B cell (primary cell): ENCODE measurements at regions not wholly inside any gene's neighbourhood (a gene's known extent, or its start where the extent isn't known, plus 50 kb on each side); places are given as distances from the start of the nearest gene placed in this dataset.

Experiments used
- ATAC-seq: fragments of 200-7000 bp; cut with Tn5 transposase; one replicate; pipeline ENCODE4 v1.10.0; 2021; ENCODE audit warnings: low read depth, mild to moderate bottlenecking, moderate number of reproducible peaks, moderate library complexity
- CTCF ChIA-PET: fragments of 350-600 bp; sonication (Branson Sonifier 250); formaldehyde crosslinking; loops from one replicate; lab custom pipeline; 2021; ENCODE audit warnings: antibody characterized with exemption, inconsistent platforms; lab: Charles Lee
- POLR2A ChIA-PET: fragments of 350-600 bp; sonication (Branson Sonifier 250); formaldehyde crosslinking; loops from one replicate; lab custom pipeline; 2021; ENCODE audit warnings: antibody characterized with exemption; lab: Charles Lee
- DNase-seq: peaks from one replicate; pipeline ENCODE4 v3.0.0; 2013
- H2AFZ ChIP-seq: 2 replicates; pipeline ENCODE4 v1.6.1; 2012; ENCODE audit warnings: mild to moderate bottlenecking, low read depth, low read length; ENCODE audit not compliant: insufficient read depth, poor library complexity, severe bottlenecking
- H3K27ac ChIP-seq, 2 donors: 1 replicate in 1 of 2; 2 replicates in 1 of 2; pipeline ENCODE4 v1.5.1; 2012 to 2013; ENCODE audit warnings: low read length in 2 of 2, mild to moderate bottlenecking in 2 of 2, moderate library complexity in 1 of 2
- H3K27me3 ChIP-seq, 4 experiments: fragments of 200-600 bp in 1 of 4; sonication (generic) in 1 of 4; replicated peaks in 1 of 4; 1 replicate in 2 of 4; 2 replicates in 2 of 4; pipeline versions ENCODE4 v1.6.1 to v1.7.0; 2013 to 2016; ENCODE audit warnings: low read length in 3 of 4, mild to moderate bottlenecking in 2 of 4, mixed read lengths in 1 of 4, moderate library complexity in 1 of 4; ENCODE audit not compliant: insufficient read depth in 4 of 4, control insufficient read depth in 3 of 4; ENCODE audit errors: control extremely low read depth in 1 of 4
- H3K36me3 ChIP-seq, 2 experiments: replicated peaks in 1 of 2; 1 replicate in 1 of 2; 2 replicates in 1 of 2; pipeline versions ENCODE4 v1.6.1 to v1.7.1; 2013; ENCODE audit warnings: low read length in 1 of 2; ENCODE audit not compliant: insufficient read depth in 2 of 2, control insufficient read depth in 1 of 2; ENCODE audit errors: control extremely low read depth in 1 of 2, extremely low read depth in 1 of 2
- H3K4me1 ChIP-seq, 2 donors: fragments of 200-600 bp in 1 of 2; sonication (generic) in 1 of 2; 1 replicate in 1 of 2; 2 replicates in 1 of 2; pipeline versions ENCODE4 v1.5.1 to v1.6.1; 2013 to 2017; ENCODE audit warnings: low read length in 2 of 2; ENCODE audit not compliant: control insufficient read depth in 2 of 2, insufficient read depth in 2 of 2
- H3K4me2 ChIP-seq: replicated peaks from 2 replicates; pipeline ENCODE3; 2012; ENCODE audit warnings: mild to moderate bottlenecking, low read depth, low read length; ENCODE audit not compliant: poor library complexity, severe bottlenecking
- H3K4me3 ChIP-seq, 5 experiments: fragments of 200-600 bp in 1 of 5; sonication (generic) in 1 of 5; 1 replicate in 3 of 5; 2 replicates in 2 of 5; pipeline versions ENCODE4 v1.5.1 to v1.7.0; 2011 to 2016; ENCODE audit warnings: low read length in 4 of 5, mild to moderate bottlenecking in 4 of 5, low read depth in 2 of 5, control low read depth in 1 of 5, moderate library complexity in 1 of 5; ENCODE audit not compliant: insufficient read depth in 1 of 5; ENCODE audit errors: control extremely low read depth in 1 of 5, extremely low read depth in 1 of 5
- H3K79me2 ChIP-seq: fragments of 200-600 bp; sonication (generic); one replicate; pipeline ENCODE4 v1.6.0; 2016; ENCODE audit warnings: low read length; ENCODE audit not compliant: control insufficient read depth, insufficient read depth
- H3K9ac ChIP-seq: fragments of 200-600 bp; sonication (generic); 2 replicates; pipeline ENCODE4 v1.6.1; 2017; ENCODE audit warnings: mild to moderate bottlenecking, low read length, moderate library complexity
- H3K9me3 ChIP-seq, 3 donors: one replicate each; pipeline versions ENCODE4 v1.6.1 to v1.7.1; 2013; ENCODE audit warnings: low read length in 2 of 3; ENCODE audit not compliant: control insufficient read depth in 2 of 3, insufficient read depth in 1 of 3; ENCODE audit errors: control extremely low read depth in 1 of 3
- H4K20me1 ChIP-seq: 2 replicates; pipeline ENCODE4 v1.6.0; 2012; ENCODE audit warnings: mild to moderate bottlenecking, low read length; ENCODE audit not compliant: insufficient read depth, control insufficient read depth, poor library complexity, severe bottlenecking
- H3K27ac Mint-ChIP-seq: one replicate; pipeline ENCODE4 v1.8.0; 2021; ENCODE audit warnings: mixed read lengths
- H3K27me3 Mint-ChIP-seq: one replicate; pipeline ENCODE4 v1.8.0; 2021; ENCODE audit warnings: mixed read lengths
- H3K4me1 Mint-ChIP-seq: one replicate; pipeline ENCODE4 v1.8.0; 2021; ENCODE audit warnings: mixed read lengths
- H3K4me3 Mint-ChIP-seq: one replicate; pipeline ENCODE4 v1.8.0; 2021; ENCODE audit warnings: mixed read lengths
- H3K9me3 Mint-ChIP-seq: one replicate; pipeline ENCODE4 v1.8.0; 2022; ENCODE audit warnings: mixed read lengths; ENCODE audit not compliant: insufficient read depth
- CTCF ChIP-seq: fragments of 200-600 bp; IDR thresholded peaks from one replicate; pipeline ENCODE4 v1.8.0; 2022; ENCODE audit warnings: antibody characterized with exemption, mild to moderate bottlenecking
- EZH2 ChIP-seq: IDR thresholded peaks from 2 replicates; pipeline ENCODE4 v1.6.1; 2012; ENCODE audit warnings: borderline replicate concordance, low read depth, mild to moderate bottlenecking, moderate library complexity, low read length; ENCODE audit not compliant: insufficient read depth, poor library complexity, severe bottlenecking
- WGBS: methylation state at CpG from one replicate; pipeline ENCODE4 v1.1.5; 2013; ENCODE audit warnings: missing lambda C conversion rate; ENCODE audit not compliant: insufficient coverage; 5-methylcytosine and 5-hydroxymethylcytosine counted together
- intact Hi-C: fragments of 100-400 bp; cut with micrococcal nuclease; formaldehyde crosslinking; loops from one replicate; pipeline ENCODE4 v1.10.0; 2022

- ChIA-PET POLR2A (no interaction called here), CTCF (interaction anchor here (1.0 to 4.6 kb wide), 4 partner anchors 15 to 368 kb away, joined by 3 to 16 read pairs (median 4); no protein-coding TSS in a partner anchor)
- peaks cover 9% of the 10 kb centered on the region for H3K27me3 Mint-ChIP-seq
- H4K20me1 ChIP-seq: no peaks in the 10 kb centered on the region
- no peak overlapping the region for H3K4me3 ChIP-seq
- H3K4me1 Mint-ChIP-seq: no peaks in the 10 kb centered on the region
- H3K4me3 Mint-ChIP-seq: no peak overlapping the region
- no peaks in the 10 kb centered on the region for H3K36me3 ChIP-seq
- H3K27ac ChIP-seq: no peak overlapping the region
- intact Hi-C loops: no loop called here
- no peaks in the 10 kb centered on the region for H3K9me3 ChIP-seq
- TF ChIP-seq CTCF (no peak), EZH2 (no peak)
- no CpG with 5 or more reads among the region's 2 CpGs for WGBS
- H3K27me3 ChIP-seq: peaks cover 0 to 19% (median 12%) of the 10 kb centered on the region in 4 experiments
- H3K4me1 ChIP-seq: no peaks in the 10 kb centered on the region
- no peaks in the 10 kb centered on the region for H3K79me2 ChIP-seq
- no peak for DNase-seq
- no peak overlapping the region for H3K9ac ChIP-seq
- no peak overlapping the region for H3K4me2 ChIP-seq
- no peak overlapping the region for H2AFZ ChIP-seq
- no peaks in the 10 kb centered on the region for H3K9me3 Mint-ChIP-seq
- no peak for ATAC-seq
- no peak overlapping the region for H3K27ac Mint-ChIP-seq
Measured at GRCh38 chr1:157937744-157938143, 55.7 kb upstream of the KIRREL1 start.

- ChIA-PET CTCF (interaction anchor here (1.1 to 4.6 kb wide), 2 partner anchors 15 to 361 kb away, joined by 3 to 16 read pairs; no protein-coding TSS in a partner anchor), POLR2A (no interaction called here)
- H3K9me3 Mint-ChIP-seq: no peaks in the 10 kb centered on the region
Measured at GRCh38 chr1:157941939-157942338, 51.5 kb upstream of the KIRREL1 start.

More at GRCh38 chr1:157941939-157942338, 51.5 kb upstream of the KIRREL1 start:
- H4K20me1 ChIP-seq: no peaks in the 10 kb centered on the region
- DNase-seq: no peak
- no peak for TF ChIP-seq CTCF
- TF ChIP-seq EZH2: no peak
- no peak overlapping the region for H3K27ac ChIP-seq
- Mint-ChIP-seq H3K4me1 (peaks cover 15% of the 10 kb centered on the region), H3K27ac (no peak overlapping the region), H3K27me3 (peaks cover 9% of the 10 kb centered on the region), H3K4me3 (no peak overlapping the region)
- peaks cover 0 to 19% (median 11%) of the 10 kb centered on the region in 4 experiments for H3K27me3 ChIP-seq
- no peaks in the 10 kb centered on the region for H3K9me3 ChIP-seq
- H2AFZ ChIP-seq: no peak overlapping the region
- H3K4me2 ChIP-seq: no peak overlapping the region
- no peak overlapping the region for H3K4me3 ChIP-seq
- peaks cover 9% of the 10 kb centered on the region in 2 donors for H3K4me1 ChIP-seq
- intact Hi-C loops: loop anchor here (10.0 kb wide), 1 partner anchor 167 kb away; the partner anchor contains the start of gene FCRL2
- ATAC-seq: no peak
- no peaks in the 10 kb centered on the region for H3K79me2 ChIP-seq
- H3K36me3 ChIP-seq: no peaks in the 10 kb centered on the region
- 93% methylated on average over 2 of the region's 5 CpGs for WGBS
- no peak overlapping the region for H3K9ac ChIP-seq
